AG10803 (cell line): ENCODE measurements at regions not wholly inside any gene's neighbourhood (a gene's known extent, or its start where the extent isn't known, plus 50 kb on each side); places are given as distances from the start of the nearest gene placed in this dataset.

ENCODE experiments used
- DNase-seq: peaks from one replicate; pipeline ENCODE4 v3.0.0; 2010; ENCODE audit warnings: low read depth
- H3K4me3 ChIP-seq: 2 replicates; pipeline ENCODE4 v1.5.1; 2011; ENCODE audit warnings: mild to moderate bottlenecking, low read length, control low read depth
- CTCF ChIP-seq: conservative IDR thresholded peaks from 2 replicates; pipeline ENCODE4 v1.5.1; 2011; ENCODE audit warnings: mild to moderate bottlenecking, low read length, control low read depth, inconsistent platforms

- no peak for DNase-seq
- no peak overlapping the region for H3K4me3 ChIP-seq
- no peak for TF ChIP-seq CTCF
Measured at GRCh38 chr4:156329779-156330178, 376.1 kb upstream of the CTSO start.

GRCh38 chr4:156328882-156329281 is 375.2 kb upstream of the CTSO start:
- no peak for DNase-seq
- no peak for TF ChIP-seq CTCF
- H3K4me3 ChIP-seq: no peak overlapping the region

GRCh38 chr4:156326246-156326645 is 372.6 kb upstream of the CTSO start:
- no peak for TF ChIP-seq CTCF
- H3K4me3 ChIP-seq: no peak overlapping the region
- DNase-seq: no peak

GRCh38 chr4:156322592-156322991 is 368.9 kb upstream of the CTSO start:
- TF ChIP-seq CTCF: no peak
- peak; percentile 81 for DNase-seq

GRCh38 chr4:156321203-156321602 is 367.5 kb upstream of the CTSO start:
- TF ChIP-seq CTCF: peak; percentile 8; the same call in 1 of the 2 replicates
- H3K4me3 ChIP-seq: no peak overlapping the region
- peak; percentile 76 for DNase-seq

More at GRCh38 chr4:156322592-156322991, 368.9 kb upstream of the CTSO start:
- H3K4me3 ChIP-seq: no peak overlapping the region

- H3K4me3 ChIP-seq: no peak overlapping the region
- no peak for TF ChIP-seq CTCF
- no peak for DNase-seq
Measured at GRCh38 chr4:156313497-156313896, 359.8 kb upstream of the CTSO start.

GRCh38 chr4:156312261-156312847 is 358.7 kb upstream of the CTSO start:
- no peak for TF ChIP-seq CTCF
- peak; percentile 36 for DNase-seq
- no peak overlapping the region for H3K4me3 ChIP-seq
